ENCODE measurements at regions not wholly inside any gene's neighbourhood (a gene's known extent, or its start where the extent isn't known, plus 50 kb on each side); places are given as distances from the start of the nearest gene placed in this dataset.
"Not testable (repeated sequence)": the region's sequence is repeated elsewhere in the genome, so short reads cannot be mapped to it uniquely, and the experiment has no call there.

DNA sequence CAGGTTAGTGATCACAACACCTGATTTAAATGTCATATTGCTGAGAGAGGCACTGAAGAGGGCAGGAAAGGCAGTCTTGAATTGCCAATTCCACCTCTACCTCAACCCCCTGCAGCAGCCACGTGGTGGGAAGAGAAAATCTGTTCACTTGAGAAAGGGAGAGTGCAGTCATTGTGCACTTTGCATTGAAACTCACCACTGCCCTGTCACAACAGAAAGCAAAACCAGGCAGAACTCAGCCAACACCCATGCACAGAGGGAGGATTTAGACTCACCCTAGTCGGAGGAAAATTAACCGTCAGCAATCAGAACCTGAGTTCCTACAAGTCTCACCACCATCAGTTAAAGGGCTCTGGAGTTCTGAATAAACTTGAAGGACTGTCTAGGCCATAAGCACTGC is 1040.2 kb downstream of the HACE1 start:
- intact Hi-C loops (cut with DNase I) = no loop called here
- H3K27ac ChIP-seq (ENCODE audit: low read depth in 2 of 2, low read length in 2 of 2) = no peak overlapping the region
- FAIRE-seq (no peak), DNase-seq (no peak)
- H3K9me3 ChIP-seq (ENCODE audit: control insufficient read depth in 2 of 3, insufficient read depth in 1 of 3, low read length in 3 of 3) = no peaks in the 10 kb centered on the region
- no peak overlapping the region for H3K9ac ChIP-seq (ENCODE audit: low read length in 3 of 3)
- H3K4me1 ChIP-seq (ENCODE audit: control insufficient read depth in 2 of 3, insufficient read depth in 2 of 3, low read depth in 1 of 3, low read length in 3 of 3) = no peaks in the 10 kb centered on the region
- TF ChIP-seq, protein P1, sequence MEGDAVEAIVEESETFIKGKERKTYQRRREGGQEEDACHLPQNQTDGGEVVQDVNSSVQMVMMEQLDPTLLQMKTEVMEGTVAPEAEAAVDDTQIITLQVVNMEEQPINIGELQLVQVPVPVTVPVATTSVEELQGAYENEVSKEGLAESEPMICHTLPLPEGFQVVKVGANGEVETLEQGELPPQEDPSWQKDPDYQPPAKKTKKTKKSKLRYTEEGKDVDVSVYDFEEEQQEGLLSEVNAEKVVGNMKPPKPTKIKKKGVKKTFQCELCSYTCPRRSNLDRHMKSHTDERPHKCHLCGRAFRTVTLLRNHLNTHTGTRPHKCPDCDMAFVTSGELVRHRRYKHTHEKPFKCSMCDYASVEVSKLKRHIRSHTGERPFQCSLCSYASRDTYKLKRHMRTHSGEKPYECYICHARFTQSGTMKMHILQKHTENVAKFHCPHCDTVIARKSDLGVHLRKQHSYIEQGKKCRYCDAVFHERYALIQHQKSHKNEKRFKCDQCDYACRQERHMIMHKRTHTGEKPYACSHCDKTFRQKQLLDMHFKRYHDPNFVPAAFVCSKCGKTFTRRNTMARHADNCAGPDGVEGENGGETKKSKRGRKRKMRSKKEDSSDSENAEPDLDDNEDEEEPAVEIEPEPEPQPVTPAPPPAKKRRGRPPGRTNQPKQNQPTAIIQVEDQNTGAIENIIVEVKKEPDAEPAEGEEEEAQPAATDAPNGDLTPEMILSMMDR (IDR thresholded peaks at IDR 0.05; ENCODE audit: borderline replicate concordance, extremely low read depth, insufficient read depth) = no peak
- no peaks in the 10 kb centered on the region for H3K36me3 ChIP-seq (ENCODE audit: control insufficient read depth in 2 of 3, insufficient read depth in 3 of 3, low read length in 3 of 3)
- H3K4me3 ChIP-seq (ENCODE audit: low read length in 3 of 3) = no peak overlapping the region
- H3K27me3 ChIP-seq (ENCODE audit: control insufficient read depth, insufficient read depth, low read length) = no peaks in the 10 kb centered on the region

DNA sequence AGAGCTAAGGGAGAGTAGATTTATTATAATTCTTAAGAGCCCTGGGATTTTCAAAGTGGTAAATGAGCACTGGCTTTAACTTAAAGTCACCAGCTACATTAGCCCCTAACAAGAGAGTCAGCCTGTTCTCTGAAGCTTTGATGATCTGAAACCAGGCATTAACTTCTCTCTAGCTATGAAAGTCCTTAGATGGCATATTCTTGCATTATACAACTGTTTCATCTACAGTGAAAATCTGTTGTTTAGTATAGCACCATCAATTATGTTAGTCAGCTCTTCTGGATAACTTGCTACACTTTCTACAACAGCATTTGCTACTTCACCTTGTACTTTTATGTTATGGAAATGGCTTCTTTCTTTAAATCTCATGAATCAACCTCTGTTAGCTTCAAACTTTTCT is 1046.7 kb downstream of the HACE1 start:
- Histone ChIP-seq H3K9me3 (ENCODE audit: control insufficient read depth in 2 of 3, insufficient read depth in 1 of 3, low read length in 3 of 3) (no peaks in the 10 kb centered on the region), H3K27ac (ENCODE audit: low read depth in 2 of 2, low read length in 2 of 2) (no peak overlapping the region), H3K4me1 (ENCODE audit: control insufficient read depth in 2 of 3, insufficient read depth in 2 of 3, low read depth in 1 of 3, low read length in 3 of 3) (no peaks in the 10 kb centered on the region), H3K27me3 (ENCODE audit: control insufficient read depth, insufficient read depth, low read length) (no peaks in the 10 kb centered on the region), H3K36me3 (ENCODE audit: control insufficient read depth in 2 of 3, insufficient read depth in 3 of 3, low read length in 3 of 3) (no peaks in the 10 kb centered on the region), H3K9ac (ENCODE audit: low read length in 3 of 3) (no peak overlapping the region), H3K4me3 (ENCODE audit: low read length in 3 of 3) (no peak overlapping the region)
- intact Hi-C loops (cut with DNase I) = no loop called here
- FAIRE-seq (no peak), DNase-seq (no peak)
- TF ChIP-seq, protein P1 (IDR thresholded peaks at IDR 0.05; ENCODE audit: borderline replicate concordance, extremely low read depth, insufficient read depth) = no peak

DNA sequence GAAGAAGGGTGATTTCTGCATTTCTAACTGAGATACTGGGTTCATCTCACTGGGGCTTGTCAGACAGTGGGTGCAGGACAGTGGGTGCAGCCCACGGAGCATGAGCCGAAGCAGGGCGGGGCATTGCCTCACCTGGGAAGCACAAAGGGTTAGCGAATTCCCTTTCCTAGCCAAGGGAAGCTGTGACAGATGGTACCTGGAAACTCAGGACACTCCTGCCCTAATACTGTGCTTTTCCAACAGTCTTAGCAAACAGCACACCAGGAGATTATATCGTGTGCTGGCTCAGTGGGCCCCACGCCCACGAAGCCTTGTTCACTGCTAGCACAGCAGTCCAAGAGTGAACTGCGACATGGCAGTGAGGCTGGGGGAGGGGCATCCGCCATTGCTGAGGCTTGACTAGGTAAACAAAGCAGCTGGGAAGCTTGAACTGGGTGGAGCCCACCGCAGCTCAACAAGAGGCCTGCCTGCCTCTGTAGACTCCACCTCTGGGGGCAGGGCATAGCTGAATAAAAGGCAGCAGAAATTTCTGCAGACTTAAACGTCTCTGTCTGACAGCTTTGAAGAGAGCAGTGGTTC is 1057.7 kb downstream of the HACE1 start:
- H3K27ac ChIP-seq (ENCODE audit: low read depth in 2 of 2, low read length in 2 of 2); DNase-seq; H3K9ac ChIP-seq (ENCODE audit: low read length in 3 of 3); H3K4me1 ChIP-seq (ENCODE audit: control insufficient read depth in 2 of 3, insufficient read depth in 2 of 3, low read depth in 1 of 3, low read length in 3 of 3); FAIRE-seq; H3K4me3 ChIP-seq (ENCODE audit: low read length in 3 of 3); H3K36me3 ChIP-seq (ENCODE audit: control insufficient read depth in 2 of 3, insufficient read depth in 3 of 3, low read length in 3 of 3); intact Hi-C loops (cut with DNase I); H3K27me3 ChIP-seq (ENCODE audit: control insufficient read depth, insufficient read depth, low read length); H3K9me3 ChIP-seq (ENCODE audit: control insufficient read depth in 2 of 3, insufficient read depth in 1 of 3, low read length in 3 of 3): not testable (repeated sequence)

DNA sequence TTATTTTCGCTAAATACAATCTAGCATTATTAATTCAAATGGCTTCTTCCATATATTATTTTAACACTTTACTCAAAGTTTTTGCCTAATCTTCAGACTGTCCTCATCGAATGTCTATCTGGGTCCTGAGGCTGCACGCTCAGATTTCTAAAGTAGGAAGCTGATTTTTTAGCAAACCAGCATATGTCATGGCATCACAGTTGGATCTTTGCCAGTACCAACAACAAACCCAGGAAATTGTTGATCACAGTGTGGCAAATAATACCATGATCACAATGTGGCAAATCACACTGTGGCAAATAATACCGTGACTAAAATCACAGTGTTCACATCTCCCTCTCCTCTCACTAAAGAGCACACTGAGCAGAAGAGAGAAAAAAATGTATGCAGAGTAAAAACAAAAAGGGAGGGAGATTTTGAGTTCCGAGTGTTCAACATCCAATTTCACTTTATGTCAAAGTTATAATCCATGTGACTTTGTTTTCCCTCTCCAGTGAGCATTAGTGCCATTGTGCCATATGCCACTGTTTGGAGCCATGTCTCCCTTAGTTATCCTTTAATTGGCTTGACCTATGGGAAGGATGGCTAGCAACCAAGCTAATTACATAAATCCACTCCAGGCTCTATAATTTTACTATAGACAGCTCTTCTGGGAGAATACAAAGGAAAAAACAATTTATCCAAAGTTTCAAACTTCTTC is 1059.6 kb downstream of the HACE1 start:
- Histone ChIP-seq H3K9me3 (ENCODE audit: control insufficient read depth in 2 of 3, insufficient read depth in 1 of 3, low read length in 3 of 3) (no peaks in the 10 kb centered on the region), H3K4me1 (ENCODE audit: control insufficient read depth in 2 of 3, insufficient read depth in 2 of 3, low read depth in 1 of 3, low read length in 3 of 3) (no peaks in the 10 kb centered on the region), H3K27me3 (ENCODE audit: control insufficient read depth, insufficient read depth, low read length) (no peaks in the 10 kb centered on the region), H3K9ac (ENCODE audit: low read length in 3 of 3) (no peak overlapping the region), H3K4me3 (ENCODE audit: low read length in 3 of 3) (no peak overlapping the region), H3K36me3 (ENCODE audit: control insufficient read depth in 2 of 3, insufficient read depth in 3 of 3, low read length in 3 of 3) (no peaks in the 10 kb centered on the region), H3K27ac (ENCODE audit: low read depth in 2 of 2, low read length in 2 of 2) (no peak overlapping the region)
- FAIRE-seq = no peak
- DNase-seq = no peak
- TF ChIP-seq, protein P1 (IDR thresholded peaks at IDR 0.05; ENCODE audit: borderline replicate concordance, extremely low read depth, insufficient read depth) = no peak
- intact Hi-C loops (cut with DNase I) = no loop called here
